ENCODE measurements at regions not wholly inside any gene's neighbourhood (a gene's known extent, or its start where the extent isn't known, plus 50 kb on each side); places are given as distances from the start of the nearest gene placed in this dataset.

DNA sequence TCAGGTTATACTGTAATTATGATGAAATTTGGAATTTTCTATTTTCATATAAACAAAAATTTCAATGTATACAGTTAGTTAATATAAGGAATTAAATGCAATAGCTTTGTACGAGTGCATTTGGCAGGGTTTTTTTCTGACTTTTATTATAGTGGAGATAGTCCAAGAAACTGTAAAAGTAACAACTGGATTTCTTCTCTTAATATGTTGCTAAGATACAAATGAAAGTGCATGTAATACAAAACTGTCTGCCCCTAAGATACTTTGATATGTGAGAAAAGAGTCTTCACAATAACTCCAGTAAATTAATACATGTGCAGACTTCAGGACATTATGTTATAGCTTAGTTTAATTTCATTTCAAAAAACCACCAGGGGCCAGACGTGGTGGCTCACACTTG, 721.4 kb downstream of the CBLN4 start:
- TF ChIP-seq, protein P1, sequence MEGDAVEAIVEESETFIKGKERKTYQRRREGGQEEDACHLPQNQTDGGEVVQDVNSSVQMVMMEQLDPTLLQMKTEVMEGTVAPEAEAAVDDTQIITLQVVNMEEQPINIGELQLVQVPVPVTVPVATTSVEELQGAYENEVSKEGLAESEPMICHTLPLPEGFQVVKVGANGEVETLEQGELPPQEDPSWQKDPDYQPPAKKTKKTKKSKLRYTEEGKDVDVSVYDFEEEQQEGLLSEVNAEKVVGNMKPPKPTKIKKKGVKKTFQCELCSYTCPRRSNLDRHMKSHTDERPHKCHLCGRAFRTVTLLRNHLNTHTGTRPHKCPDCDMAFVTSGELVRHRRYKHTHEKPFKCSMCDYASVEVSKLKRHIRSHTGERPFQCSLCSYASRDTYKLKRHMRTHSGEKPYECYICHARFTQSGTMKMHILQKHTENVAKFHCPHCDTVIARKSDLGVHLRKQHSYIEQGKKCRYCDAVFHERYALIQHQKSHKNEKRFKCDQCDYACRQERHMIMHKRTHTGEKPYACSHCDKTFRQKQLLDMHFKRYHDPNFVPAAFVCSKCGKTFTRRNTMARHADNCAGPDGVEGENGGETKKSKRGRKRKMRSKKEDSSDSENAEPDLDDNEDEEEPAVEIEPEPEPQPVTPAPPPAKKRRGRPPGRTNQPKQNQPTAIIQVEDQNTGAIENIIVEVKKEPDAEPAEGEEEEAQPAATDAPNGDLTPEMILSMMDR (conservative IDR thresholded peaks at IDR 0.05): no peak
- no peak for TF ChIP-seq EZH2 (IDR thresholded peaks at IDR 0.05; ENCODE audit: low read depth)

Measured in PC-9 (cell line).